MM.1S (cell line): ENCODE measurements at regions not wholly inside any gene's neighbourhood (a gene's known extent, or its start where the extent isn't known, plus 50 kb on each side); places are given as distances from the start of the nearest gene placed in this dataset.

ENCODE experiments used
- CTCF ChIP-seq: fragments of 300-600 bp; sonication (generic); IDR thresholded peaks from 2 replicates; pipeline ENCODE4 v1.5.1; 2016; ENCODE audit warnings: antibody characterized with exemption, low read length, mixed read lengths
- EZH2 ChIP-seq: fragments of 300-600 bp; sonication (generic); optimal IDR thresholded peaks from 2 replicates; pipeline ENCODE3; 2017; ENCODE audit warnings: low read depth, mild to moderate bottlenecking, antibody characterized with exemption, low read length, mixed read lengths

GRCh38 chr15:70519004-70519365, 244.4 kb downstream of the UACA start:
- no peak for TF ChIP-seq CTCF
- TF ChIP-seq EZH2, result no peak
